ENCODE measurements at regions not wholly inside any gene's neighbourhood (a gene's known extent, or its start where the extent isn't known, plus 50 kb on each side); places are given as distances from the start of the nearest gene placed in this dataset.

DNA sequence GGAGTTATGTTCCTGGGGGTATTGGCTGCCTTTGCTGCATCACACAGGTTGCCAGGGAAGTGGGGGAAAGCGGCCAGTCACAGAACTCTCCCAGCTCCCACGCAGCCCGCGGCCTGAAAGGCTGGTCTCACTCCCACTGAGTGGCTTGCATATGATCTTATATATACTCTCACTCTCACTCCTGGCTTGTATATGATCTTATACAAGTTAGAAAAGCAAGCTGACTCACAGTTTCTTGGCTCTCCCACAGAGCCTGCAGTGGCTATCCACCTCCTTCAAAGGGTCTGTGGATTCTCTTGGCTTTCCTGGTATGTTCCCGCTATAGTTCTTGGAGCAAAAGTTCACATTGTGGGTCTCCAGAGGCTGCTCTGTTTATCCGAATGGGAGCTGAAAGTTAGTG lies 833.5 kb upstream of the GALNTL6 start:
- H2AK5ac ChIP-seq (ENCODE audit: low read depth, low read length) = no peak overlapping the region
- H3K27ac ChIP-seq (ENCODE audit: low read depth, low read length) = no peak overlapping the region
- no peak overlapping the region for H2BK20ac ChIP-seq (ENCODE audit: low read length)
- no peak overlapping the region for H3K56ac ChIP-seq (replicated peaks; ENCODE audit: insufficient read length, low read depth, low read length)
- H3K23ac ChIP-seq (ENCODE audit: insufficient read length) = no peak overlapping the region
- FAIRE-seq (no peak), DNase-seq (ENCODE audit: low read depth in 1 of 2, low spot score in 2 of 2) (no peak)
- H3K4ac ChIP-seq (replicated peaks; ENCODE audit: insufficient read length, low read depth, low read length) = no peak overlapping the region
- H4K20me1 ChIP-seq (replicated peaks in 1 of 2; ENCODE audit: control insufficient read depth in 1 of 2, insufficient read depth in 2 of 2, low read length in 2 of 2) = no peaks in the 10 kb centered on the region
- no peaks in the 10 kb centered on the region for H3K4me1 ChIP-seq (replicated peaks in 1 of 4; ENCODE audit: control insufficient read depth in 3 of 4, insufficient read depth in 4 of 4, low read length in 3 of 4)
- H3K27me3 ChIP-seq (replicated peaks in 1 of 4; ENCODE audit: control insufficient read depth in 3 of 4, extremely low read depth in 1 of 4, insufficient read depth in 3 of 4, low read length in 3 of 4) = no peaks in the 10 kb centered on the region
- H3K23me2 ChIP-seq (ENCODE audit: low read depth, low read length) = no peaks in the 10 kb centered on the region
- H3K4me2 ChIP-seq (ENCODE audit: insufficient read depth in 1 of 2, low read depth in 2 of 2, low read length in 2 of 2) = no peak overlapping the region
- H3K14ac ChIP-seq (ENCODE audit: insufficient read length) = no peak overlapping the region
- no peak overlapping the region for H2BK12ac ChIP-seq (ENCODE audit: low read depth, low read length)
- WGBS, 2 experiments (ENCODE audit: extremely low coverage in 1 of 2, insufficient coverage in 1 of 2, insufficient read length in 1 of 2, insufficient replicate concordance in 2 of 2, low coverage in 1 of 2, low lambda C conversion rate in 2 of 2, missing lambda C conversion rate in 1 of 2) = 86% methylated on average over 6 of the region's 6 CpGs; no CpG with 5 or more reads in 1 of the 2 experiments
- H3K36me3 ChIP-seq (ENCODE audit: control insufficient read depth in 2 of 4, insufficient read depth in 4 of 4, low read length in 3 of 4) = no peaks in the 10 kb centered on the region
- no peak overlapping the region for H2BK15ac ChIP-seq (ENCODE audit: low read length)
- no peaks in the 10 kb centered on the region for H3K79me1 ChIP-seq (ENCODE audit: low read depth, low read length)
- no peak overlapping the region for H3K18ac ChIP-seq (ENCODE audit: extremely low read depth, low read length)
- H3K9me3 ChIP-seq (ENCODE audit: insufficient read depth in 2 of 2, low read depth in 1 of 2, low read length in 1 of 2) = no peaks in the 10 kb centered on the region
- H3K9ac ChIP-seq (replicated peaks in 1 of 4; ENCODE audit: extremely low read depth in 1 of 4, low read depth in 3 of 4, low read length in 3 of 4) = no peak overlapping the region
- H3K4me3 ChIP-seq (ENCODE audit: extremely low read depth in 1 of 4, insufficient read depth in 2 of 4, low read depth in 3 of 4, low read length in 4 of 4) = no peak overlapping the region
- H3K79me2 ChIP-seq (ENCODE audit: control insufficient read depth in 1 of 2, insufficient read depth in 2 of 2, low read length in 2 of 2) = no peaks in the 10 kb centered on the region
- no peak overlapping the region for H4K5ac ChIP-seq (ENCODE audit: insufficient read length, low read depth, low read length)
- no peak overlapping the region for H4K91ac ChIP-seq (replicated peaks; ENCODE audit: insufficient read length, low read length)
- CTCF ChIA-PET (ENCODE audit: partially characterized antibody) = interaction anchor here (0.5 to 2.5 kb wide), 4 partner anchors 11 to 653 kb away, joined by 3 to 12 read pairs (median 4); no protein-coding TSS in a partner anchor
- H2BK120ac ChIP-seq (replicated peaks; ENCODE audit: low read depth, low read length) = no peak overlapping the region
- H2BK5ac ChIP-seq (ENCODE audit: low read depth, low read length) = no peak overlapping the region
- no peak overlapping the region for H4K8ac ChIP-seq (ENCODE audit: extremely low read depth, insufficient read depth, low read length)
- no peak for TF ChIP-seq CHD2 (IDR thresholded peaks at IDR 0.05; ENCODE audit: low read length)
- TF ChIP-seq EZH2 (IDR thresholded peaks at IDR 0.05; ENCODE audit: low read depth, low read length, severe bottlenecking) = no peak
- no peak for TF ChIP-seq EP300 (IDR thresholded peaks at IDR 0.05; ENCODE audit: borderline replicate concordance in 1 of 2, low read depth in 2 of 2, low read length in 2 of 2)
- TF ChIP-seq TEAD4 (IDR thresholded peaks at IDR 0.05; ENCODE audit: low read depth, low read length) = no peak
- no peak for TF ChIP-seq HDAC6 (IDR thresholded peaks at IDR 0.05; ENCODE audit: low read depth, low read length)
- no peak for TF ChIP-seq YY1 (IDR thresholded peaks at IDR 0.05; ENCODE audit: low read depth, low read length)
- no peak for TF ChIP-seq BRCA1 (IDR thresholded peaks at IDR 0.05; ENCODE audit: low read depth, low read length)
- TF ChIP-seq BACH1 (IDR thresholded peaks at IDR 0.05; ENCODE audit: low read length) = no peak
- TF ChIP-seq TBP (IDR thresholded peaks at IDR 0.05; ENCODE audit: low read depth, low read length) = no peak
- TF ChIP-seq SIX5 (IDR thresholded peaks at IDR 0.05; ENCODE audit: low read depth, low read length) = no peak
- TF ChIP-seq RXRA (IDR thresholded peaks at IDR 0.05; ENCODE audit: insufficient read depth, low read depth, low read length) = no peak
- TF ChIP-seq RAD21 (IDR thresholded peaks at IDR 0.05 in 1 of 2, conservative IDR thresholded peaks at IDR 0.05 in 1 of 2; ENCODE audit: low read depth in 2 of 2, low read length in 2 of 2) = no peak
- no peak for TF ChIP-seq TAF1 (IDR thresholded peaks at IDR 0.05; ENCODE audit: low read depth, low read length)
- no peak for TF ChIP-seq ASH2L (IDR thresholded peaks at IDR 0.05; ENCODE audit: low read length)
- TF ChIP-seq RBBP5 (IDR thresholded peaks at IDR 0.05; ENCODE audit: borderline replicate concordance, low read depth, low read length) = no peak
- TF ChIP-seq EGR1 (IDR thresholded peaks at IDR 0.05; ENCODE audit: borderline replicate concordance, low read depth, low read length) = no peak
- POLR2A ChIA-PET (ENCODE audit: partially characterized antibody) = no interaction called here
- H2AFZ ChIP-seq (ENCODE audit: low read length) = no peak overlapping the region
